ENCODE measurements at regions not wholly inside any gene's neighbourhood (a gene's known extent, or its start where the extent isn't known, plus 50 kb on each side); places are given as distances from the start of the nearest gene placed in this dataset.
"Not testable (repeated sequence)": the region's sequence is repeated elsewhere in the genome, so short reads cannot be mapped to it uniquely, and the experiment has no call there.

- not testable (repeated sequence) for TF ChIP-seq EZH2 (IDR thresholded peaks at IDR 0.05; ENCODE audit: insufficient read depth, poor library complexity, severe bottlenecking); EZH2phosphoT487 (IDR thresholded peaks at IDR 0.05; ENCODE audit: insufficient read depth, low read depth)
These were observed 72.5 kb upstream of the C1GALT1C1 start for GRCh38 chrX:120702337-120702736.
